RPMI8226 (cell line): ENCODE measurements at regions not wholly inside any gene's neighbourhood (a gene's known extent, or its start where the extent isn't known, plus 50 kb on each side); places are given as distances from the start of the nearest gene placed in this dataset.
"Not testable (repeated sequence)": the region's sequence is repeated elsewhere in the genome, so short reads cannot be mapped to it uniquely, and the experiment has no call there.

ENCODE experiments used
- DNase-seq: peaks from one replicate; pipeline ENCODE4 v3.0.0-alpha.2; 2015

- DNase-seq = no peak
Observed at GRCh38 chr7:51467384-51468017, 150.9 kb upstream of the COBL start.

GRCh38 chr7:51459809-51460208 is 143.2 kb upstream of the COBL start:
- no peak for DNase-seq

- no peak for DNase-seq
Observed at GRCh38 chr7:51458693-51459092, 142.1 kb upstream of the COBL start.

- DNase-seq = no peak
Observed at GRCh38 chr7:51457079-51457478, 140.5 kb upstream of the COBL start.

- no peak for DNase-seq
Observed at GRCh38 chr7:51456431-51457060, 139.9 kb upstream of the COBL start.

GRCh38 chr7:51455948-51456347 is 139.3 kb upstream of the COBL start:
- peak; percentile 27 for DNase-seq

- no peak for DNase-seq
Observed at GRCh38 chr7:51455513-51455912, 138.9 kb upstream of the COBL start.

GRCh38 chr7:51455086-51455485 is 138.5 kb upstream of the COBL start:
- peak; percentile 30 for DNase-seq

- no peak for DNase-seq
Observed at GRCh38 chr7:51452694-51453093, 136.1 kb upstream of the COBL start.

- no peak for DNase-seq
Observed at GRCh38 chr7:51451751-51452476, 135.3 kb upstream of the COBL start.

GRCh38 chr7:51450541-51450940 is 133.9 kb upstream of the COBL start:
- DNase-seq = no peak

- no peak for DNase-seq
Observed at GRCh38 chr7:51446785-51447184, 130.2 kb upstream of the COBL start.

- no peak for DNase-seq
Observed at GRCh38 chr7:51446356-51446755, 129.7 kb upstream of the COBL start.

- no peak for DNase-seq
Observed at GRCh38 chr7:51444936-51445335, 128.3 kb upstream of the COBL start.

GRCh38 chr7:51430480-51431086 is 114.0 kb upstream of the COBL start:
- peak; percentile 77 for DNase-seq

GRCh38 chr7:51428217-51428887 is 111.7 kb upstream of the COBL start:
- peak; percentile 11 for DNase-seq

GRCh38 chr7:51426163-51426562 is 109.6 kb upstream of the COBL start:
- DNase-seq = no peak

- DNase-seq = not testable (repeated sequence)
Observed at GRCh38 chr7:51409934-51410333, 93.3 kb upstream of the COBL start.

GRCh38 chr7:51397608-51398007 is 81.0 kb upstream of the COBL start:
- DNase-seq = not testable (repeated sequence)

GRCh38 chr7:51393003-51393402 is 76.4 kb upstream of the COBL start:
- not testable (repeated sequence) for DNase-seq

GRCh38 chr7:51389952-51390351 is 73.3 kb upstream of the COBL start:
- DNase-seq = not testable (repeated sequence)

GRCh38 chr7:51389216-51389812 is 72.7 kb upstream of the COBL start:
- not testable (repeated sequence) for DNase-seq

GRCh38 chr7:51388241-51388640 is 71.6 kb upstream of the COBL start:
- DNase-seq = not testable (repeated sequence)
